GM19023 (cell line): ENCODE measurements at regions not wholly inside any gene's neighbourhood (a gene's known extent, or its start where the extent isn't known, plus 50 kb on each side); places are given as distances from the start of the nearest gene placed in this dataset.
"Not testable (repeated sequence)": the region's sequence is repeated elsewhere in the genome, so short reads cannot be mapped to it uniquely, and the experiment has no call there.

Source experiments
- ATAC-seq: cut with Tn5 transposase; IDR thresholded peaks from one replicate; pipeline ENCODE4 v1.9.1; 2021; ENCODE audit warnings: mild to moderate bottlenecking, moderate library complexity; ENCODE audit not compliant: unreplicated experiment

- ATAC-seq = not testable (repeated sequence)
These were observed 107.6 kb upstream of the TERB2 start for GRCh38 chr15:44848859-44849258.

GRCh38 chr15:44849701-44850403 lies 106.6 kb upstream of the TERB2 start:
- ATAC-seq = not testable (repeated sequence)

- not testable (repeated sequence) for ATAC-seq
These were observed 103.1 kb upstream of the TERB2 start for GRCh38 chr15:44853304-44853950.

GRCh38 chr15:44854696-44855095 lies 101.8 kb upstream of the TERB2 start:
- not testable (repeated sequence) for ATAC-seq

GRCh38 chr15:44856284-44856683 lies 100.2 kb upstream of the TERB2 start:
- not testable (repeated sequence) for ATAC-seq

- ATAC-seq = not testable (repeated sequence)
These were observed 99.2 kb upstream of the TERB2 start for GRCh38 chr15:44857164-44857710.

- not testable (repeated sequence) for ATAC-seq
These were observed 97.4 kb upstream of the TERB2 start for GRCh38 chr15:44859088-44859487.

- ATAC-seq = not testable (repeated sequence)
These were observed 96.3 kb upstream of the TERB2 start for GRCh38 chr15:44860168-44860567.

GRCh38 chr15:44861439-44861910 lies 95.0 kb upstream of the TERB2 start:
- no peak for ATAC-seq

- ATAC-seq = no peak
These were observed 94.6 kb upstream of the TERB2 start for GRCh38 chr15:44861917-44862316.

GRCh38 chr15:44862866-44863265 lies 93.6 kb upstream of the TERB2 start:
- ATAC-seq = not testable (repeated sequence)

- not testable (repeated sequence) for ATAC-seq
These were observed 88.4 kb upstream of the TERB2 start for GRCh38 chr15:44868100-44868499.

GRCh38 chr15:44870125-44870524 lies 86.4 kb upstream of the TERB2 start:
- ATAC-seq = not testable (repeated sequence)

GRCh38 chr15:44873103-44873502 lies 83.4 kb upstream of the TERB2 start:
- ATAC-seq = no peak

- no peak for ATAC-seq
These were observed 77.4 kb upstream of the TERB2 start for GRCh38 chr15:44879066-44879465.

- ATAC-seq = peak; percentile 80
These were observed 74.0 kb upstream of the TERB2 start for GRCh38 chr15:44882499-44882968.

- ATAC-seq = no peak
These were observed 73.1 kb upstream of the TERB2 start for GRCh38 chr15:44883199-44883877.

- not testable (repeated sequence) for ATAC-seq
These were observed 57.4 kb upstream of the TERB2 start for GRCh38 chr15:44898890-44899651.

GRCh38 chr15:44899775-44900174 lies 56.7 kb upstream of the TERB2 start:
- not testable (repeated sequence) for ATAC-seq

GRCh38 chr15:44900796-44901195 lies 55.7 kb upstream of the TERB2 start:
- ATAC-seq = not testable (repeated sequence)
